PFSK-1 (cell line): ENCODE measurements at regions not wholly inside any gene's neighbourhood (a gene's known extent, or its start where the extent isn't known, plus 50 kb on each side); places are given as distances from the start of the nearest gene placed in this dataset.

Source experiments
- POLR2AphosphoS5 ChIP-seq: IDR thresholded peaks from 2 replicates; pipeline ENCODE4 v1.6.1; 2012; ENCODE audit warnings: low read depth, mild to moderate bottlenecking, control low read depth, low read length, moderate library complexity
- TF ChIP-seq, protein P1 (sequence below), 2 experiments: IDR thresholded peaks; 2 replicates each; pipeline versions ENCODE4 v1.6.1 to v1.8.0; 2011 to 2012; ENCODE audit warnings: low read depth in 2 of 2, low read length in 2 of 2, control low read depth in 1 of 2, inconsistent platforms in 1 of 2, mild to moderate bottlenecking in 1 of 2, moderate library complexity in 1 of 2; ENCODE audit not compliant: insufficient read depth in 1 of 2

DNA sequence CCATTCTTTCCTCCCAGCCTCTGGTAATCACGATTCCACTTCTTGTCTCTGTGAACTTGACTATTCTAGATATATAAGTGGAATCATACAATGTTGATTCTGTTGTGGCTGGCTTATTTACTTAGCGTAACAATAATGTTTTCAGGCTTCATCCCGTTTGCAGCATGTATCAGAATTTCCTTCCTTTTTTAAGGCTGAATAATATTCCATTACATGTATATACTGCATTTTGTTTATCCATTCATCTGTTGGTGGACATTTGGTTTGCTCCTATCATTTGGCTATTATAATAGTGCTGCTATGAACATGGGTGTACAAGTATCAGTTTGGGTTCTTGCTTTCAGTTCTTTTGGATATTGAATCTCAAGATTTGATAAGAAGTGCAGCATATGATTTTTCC is 239.7 kb upstream of the ZNF608 start:
- TF ChIP-seq POLR2AphosphoS5 = no peak
- TF ChIP-seq, protein P1, sequence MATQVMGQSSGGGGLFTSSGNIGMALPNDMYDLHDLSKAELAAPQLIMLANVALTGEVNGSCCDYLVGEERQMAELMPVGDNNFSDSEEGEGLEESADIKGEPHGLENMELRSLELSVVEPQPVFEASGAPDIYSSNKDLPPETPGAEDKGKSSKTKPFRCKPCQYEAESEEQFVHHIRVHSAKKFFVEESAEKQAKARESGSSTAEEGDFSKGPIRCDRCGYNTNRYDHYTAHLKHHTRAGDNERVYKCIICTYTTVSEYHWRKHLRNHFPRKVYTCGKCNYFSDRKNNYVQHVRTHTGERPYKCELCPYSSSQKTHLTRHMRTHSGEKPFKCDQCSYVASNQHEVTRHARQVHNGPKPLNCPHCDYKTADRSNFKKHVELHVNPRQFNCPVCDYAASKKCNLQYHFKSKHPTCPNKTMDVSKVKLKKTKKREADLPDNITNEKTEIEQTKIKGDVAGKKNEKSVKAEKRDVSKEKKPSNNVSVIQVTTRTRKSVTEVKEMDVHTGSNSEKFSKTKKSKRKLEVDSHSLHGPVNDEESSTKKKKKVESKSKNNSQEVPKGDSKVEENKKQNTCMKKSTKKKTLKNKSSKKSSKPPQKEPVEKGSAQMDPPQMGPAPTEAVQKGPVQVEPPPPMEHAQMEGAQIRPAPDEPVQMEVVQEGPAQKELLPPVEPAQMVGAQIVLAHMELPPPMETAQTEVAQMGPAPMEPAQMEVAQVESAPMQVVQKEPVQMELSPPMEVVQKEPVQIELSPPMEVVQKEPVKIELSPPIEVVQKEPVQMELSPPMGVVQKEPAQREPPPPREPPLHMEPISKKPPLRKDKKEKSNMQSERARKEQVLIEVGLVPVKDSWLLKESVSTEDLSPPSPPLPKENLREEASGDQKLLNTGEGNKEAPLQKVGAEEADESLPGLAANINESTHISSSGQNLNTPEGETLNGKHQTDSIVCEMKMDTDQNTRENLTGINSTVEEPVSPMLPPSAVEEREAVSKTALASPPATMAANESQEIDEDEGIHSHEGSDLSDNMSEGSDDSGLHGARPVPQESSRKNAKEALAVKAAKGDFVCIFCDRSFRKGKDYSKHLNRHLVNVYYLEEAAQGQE (IDR thresholded peaks at IDR 0.05; ENCODE audit: insufficient read depth in 1 of 2, low read depth in 2 of 2, low read length in 2 of 2) = no peak
